ENCODE measurements at regions not wholly inside any gene's neighbourhood (a gene's known extent, or its start where the extent isn't known, plus 50 kb on each side); places are given as distances from the start of the nearest gene placed in this dataset.

GRCh38 chr2:51846018-51846417 is 814.1 kb upstream of the NRXN1 start:
- TF ChIP-seq, protein P1, sequence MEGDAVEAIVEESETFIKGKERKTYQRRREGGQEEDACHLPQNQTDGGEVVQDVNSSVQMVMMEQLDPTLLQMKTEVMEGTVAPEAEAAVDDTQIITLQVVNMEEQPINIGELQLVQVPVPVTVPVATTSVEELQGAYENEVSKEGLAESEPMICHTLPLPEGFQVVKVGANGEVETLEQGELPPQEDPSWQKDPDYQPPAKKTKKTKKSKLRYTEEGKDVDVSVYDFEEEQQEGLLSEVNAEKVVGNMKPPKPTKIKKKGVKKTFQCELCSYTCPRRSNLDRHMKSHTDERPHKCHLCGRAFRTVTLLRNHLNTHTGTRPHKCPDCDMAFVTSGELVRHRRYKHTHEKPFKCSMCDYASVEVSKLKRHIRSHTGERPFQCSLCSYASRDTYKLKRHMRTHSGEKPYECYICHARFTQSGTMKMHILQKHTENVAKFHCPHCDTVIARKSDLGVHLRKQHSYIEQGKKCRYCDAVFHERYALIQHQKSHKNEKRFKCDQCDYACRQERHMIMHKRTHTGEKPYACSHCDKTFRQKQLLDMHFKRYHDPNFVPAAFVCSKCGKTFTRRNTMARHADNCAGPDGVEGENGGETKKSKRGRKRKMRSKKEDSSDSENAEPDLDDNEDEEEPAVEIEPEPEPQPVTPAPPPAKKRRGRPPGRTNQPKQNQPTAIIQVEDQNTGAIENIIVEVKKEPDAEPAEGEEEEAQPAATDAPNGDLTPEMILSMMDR (IDR thresholded peaks at IDR 0.05): no peak
- TF ChIP-seq POLR2A (IDR thresholded peaks at IDR 0.05) (no peak), EP300 (IDR thresholded peaks at IDR 0.05) (no peak)
